ENCODE measurements at regions not wholly inside any gene's neighbourhood (a gene's known extent, or its start where the extent isn't known, plus 50 kb on each side); places are given as distances from the start of the nearest gene placed in this dataset.

DNA sequence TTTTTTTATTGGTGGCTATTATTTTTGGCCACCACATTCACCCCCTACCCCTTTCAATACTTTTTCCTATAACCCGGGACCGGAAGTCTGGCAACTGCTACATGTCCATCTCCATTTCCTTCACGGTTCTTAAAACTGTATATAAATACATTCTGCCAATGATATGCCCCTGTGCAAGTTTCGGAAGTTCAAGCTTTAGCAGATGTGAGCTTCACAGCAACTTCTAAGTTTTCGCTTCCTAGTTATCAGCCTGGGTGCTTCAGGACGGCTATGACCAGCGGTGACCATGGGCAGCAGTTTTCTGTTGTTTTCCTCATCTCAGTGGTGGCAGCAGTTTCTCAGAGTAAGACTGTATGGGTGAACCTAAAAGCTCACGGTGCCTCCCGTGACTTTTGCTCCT lies 153.5 kb upstream of the NFE2L3 start:
- Histone ChIP-seq H3K9me3 (no peaks in the 10 kb centered on the region), H3K27ac (no peak overlapping the region), H3K4me1 (no peaks in the 10 kb centered on the region), H3K36me3 (no peaks in the 10 kb centered on the region), H3K27me3 (peaks cover 0 to 10% of the 10 kb centered on the region in 2 donors), H3K4me3 (no peak overlapping the region)
- DNase-seq: no peak
- intact Hi-C loops (cut with DNase I; ENCODE audit: low total_unique reads): no loop called here
- TF ChIP-seq, protein P1, sequence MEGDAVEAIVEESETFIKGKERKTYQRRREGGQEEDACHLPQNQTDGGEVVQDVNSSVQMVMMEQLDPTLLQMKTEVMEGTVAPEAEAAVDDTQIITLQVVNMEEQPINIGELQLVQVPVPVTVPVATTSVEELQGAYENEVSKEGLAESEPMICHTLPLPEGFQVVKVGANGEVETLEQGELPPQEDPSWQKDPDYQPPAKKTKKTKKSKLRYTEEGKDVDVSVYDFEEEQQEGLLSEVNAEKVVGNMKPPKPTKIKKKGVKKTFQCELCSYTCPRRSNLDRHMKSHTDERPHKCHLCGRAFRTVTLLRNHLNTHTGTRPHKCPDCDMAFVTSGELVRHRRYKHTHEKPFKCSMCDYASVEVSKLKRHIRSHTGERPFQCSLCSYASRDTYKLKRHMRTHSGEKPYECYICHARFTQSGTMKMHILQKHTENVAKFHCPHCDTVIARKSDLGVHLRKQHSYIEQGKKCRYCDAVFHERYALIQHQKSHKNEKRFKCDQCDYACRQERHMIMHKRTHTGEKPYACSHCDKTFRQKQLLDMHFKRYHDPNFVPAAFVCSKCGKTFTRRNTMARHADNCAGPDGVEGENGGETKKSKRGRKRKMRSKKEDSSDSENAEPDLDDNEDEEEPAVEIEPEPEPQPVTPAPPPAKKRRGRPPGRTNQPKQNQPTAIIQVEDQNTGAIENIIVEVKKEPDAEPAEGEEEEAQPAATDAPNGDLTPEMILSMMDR (IDR thresholded peaks at IDR 0.05): no peak

GRCh38 chr7:26000841-26001240 lies 151.2 kb upstream of the NFE2L3 start:
- intact Hi-C loops (cut with DNase I; ENCODE audit: low total_unique reads): no loop called here
- no peaks in the 10 kb centered on the region for H3K9me3 ChIP-seq
- no peak for DNase-seq
- H3K4me1 ChIP-seq: no peaks in the 10 kb centered on the region
- no peak overlapping the region for H3K4me3 ChIP-seq
- no peaks in the 10 kb centered on the region for H3K36me3 ChIP-seq
- peaks cover 0 to 10% of the 10 kb centered on the region in 2 donors for H3K27me3 ChIP-seq
- no peak overlapping the region for H3K27ac ChIP-seq
- TF ChIP-seq, protein P1 (IDR thresholded peaks at IDR 0.05): no peak

DNA sequence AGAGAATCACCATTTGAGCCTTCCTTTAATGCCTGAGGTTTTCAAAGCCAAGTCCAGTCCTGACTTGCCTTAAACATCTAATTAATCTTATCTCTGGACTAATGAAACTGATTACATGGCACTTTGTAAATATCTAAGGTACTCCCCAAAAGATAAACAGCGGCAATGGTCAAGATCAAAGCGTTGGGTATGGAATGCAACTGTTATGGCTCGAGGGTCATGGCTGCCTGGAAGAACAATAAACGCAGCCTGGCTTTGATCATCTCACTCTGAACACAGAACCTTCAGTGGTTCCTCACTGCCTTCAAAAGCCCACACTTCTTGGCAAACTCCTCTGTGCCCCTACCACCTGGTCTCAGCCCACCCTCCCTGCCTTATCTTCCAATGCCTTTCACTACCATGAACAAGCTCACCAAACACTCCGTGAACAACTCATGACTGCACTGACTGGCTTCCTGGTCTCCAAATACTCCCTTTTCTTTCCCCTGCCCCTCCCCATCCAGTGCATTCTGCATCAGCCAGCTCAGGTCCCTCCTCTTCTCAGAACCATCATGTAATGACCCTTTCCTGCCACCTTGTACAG lies 150.2 kb upstream of the NFE2L3 start:
- intact Hi-C loops (cut with DNase I; ENCODE audit: low total_unique reads): no loop called here
- H3K9me3 ChIP-seq: no peaks in the 10 kb centered on the region

DNA sequence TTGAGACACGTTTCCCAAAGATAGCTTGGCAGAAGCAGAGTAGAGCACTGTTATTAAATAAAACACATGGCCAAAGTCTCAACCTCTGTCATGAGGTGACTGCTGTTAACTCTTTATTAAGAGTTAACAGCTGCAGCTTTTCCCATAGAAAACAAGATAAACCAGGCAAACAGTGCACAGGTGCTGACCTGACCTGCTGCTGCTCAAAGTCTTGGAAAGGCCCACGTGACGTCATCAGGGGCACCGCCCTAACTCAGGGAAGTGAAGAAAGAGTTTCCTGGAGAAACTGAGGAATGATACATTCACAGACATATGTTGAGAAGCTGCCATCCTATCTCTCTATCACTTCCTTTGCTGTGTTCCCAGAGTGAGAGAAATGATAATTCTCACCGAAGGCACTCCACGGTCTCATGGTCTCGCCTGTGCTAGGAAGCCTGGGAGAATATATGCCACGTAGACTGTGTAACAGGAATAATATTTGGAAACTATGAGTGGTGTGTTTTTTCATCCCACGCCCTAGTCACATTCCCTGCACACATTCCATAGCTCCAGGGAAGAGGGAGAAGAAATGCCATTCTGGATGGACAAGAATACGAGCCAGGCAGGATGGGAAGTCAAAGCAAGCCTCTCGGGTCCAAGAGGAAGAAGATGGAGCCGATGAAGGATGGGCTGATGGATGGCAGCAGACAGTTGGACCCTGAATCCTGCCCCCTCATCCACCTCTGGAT lies 146.2 kb upstream of the NFE2L3 start:
- Histone ChIP-seq H3K27me3 (peaks cover 0 to 4% of the 10 kb centered on the region in 2 donors), H3K4me3 (no peak overlapping the region), H3K36me3 (no peaks in the 10 kb centered on the region), H3K4me1 (no peaks in the 10 kb centered on the region), H3K9me3 (no peaks in the 10 kb centered on the region), H3K27ac (no peak overlapping the region)
- DNase-seq: no peak
- TF ChIP-seq, protein P1 (IDR thresholded peaks at IDR 0.05): no peak
- intact Hi-C loops (cut with DNase I; ENCODE audit: low total_unique reads): no loop called here

More for the DNA sequence above, 150.2 kb upstream of the NFE2L3 start:
- Histone ChIP-seq H3K4me1 (no peaks in the 10 kb centered on the region), H3K4me3 (no peak overlapping the region), H3K27me3 (peaks cover 0 to 10% of the 10 kb centered on the region in 2 donors), H3K27ac (no peak overlapping the region), H3K36me3 (no peaks in the 10 kb centered on the region)
- TF ChIP-seq, protein P1 (IDR thresholded peaks at IDR 0.05): no peak
- no peak for DNase-seq

- H3K9me3 ChIP-seq: no peaks in the 10 kb centered on the region
- intact Hi-C loops (cut with DNase I; ENCODE audit: low total_unique reads): no loop called here
- no peaks in the 10 kb centered on the region for H3K4me1 ChIP-seq
- H3K36me3 ChIP-seq: no peaks in the 10 kb centered on the region
- H3K27me3 ChIP-seq: peaks cover 0 to 4% of the 10 kb centered on the region in 2 donors
- no peak overlapping the region for H3K4me3 ChIP-seq
- DNase-seq: no peak
- TF ChIP-seq, protein P1 (IDR thresholded peaks at IDR 0.05): no peak
- H3K27ac ChIP-seq: no peak overlapping the region
Measured at GRCh38 chr7:26006426-26006825, 145.6 kb upstream of the NFE2L3 start.
